ENCODE measurements at regions not wholly inside any gene's neighbourhood (a gene's known extent, or its start where the extent isn't known, plus 50 kb on each side); places are given as distances from the start of the nearest gene placed in this dataset.

- Mint-ChIP-seq H3K4me1 (no peaks in the 10 kb centered on the region), H3K9me3 (no peaks in the 10 kb centered on the region), H3K4me3 (no peak overlapping the region), H3K27ac (no peak overlapping the region), H3K27me3 (no peaks in the 10 kb centered on the region), H3K36me3 (no peaks in the 10 kb centered on the region)
- no peak for DNase-seq
Measured at GRCh38 chr6:139479433-139480222, 105.2 kb upstream of the CITED2 start.

GRCh38 chr6:139475646-139476045, 101.2 kb upstream of the CITED2 start:
- DNase-seq = no peak
- H3K4me3 Mint-ChIP-seq = no peak overlapping the region
- no peaks in the 10 kb centered on the region for H3K27me3 Mint-ChIP-seq
- no peak overlapping the region for H3K27ac Mint-ChIP-seq
- H3K36me3 Mint-ChIP-seq = no peaks in the 10 kb centered on the region
- H3K9me3 Mint-ChIP-seq = no peaks in the 10 kb centered on the region
- no peaks in the 10 kb centered on the region for H3K4me1 Mint-ChIP-seq

- Mint-ChIP-seq H3K27ac (no peak overlapping the region), H3K27me3 (no peaks in the 10 kb centered on the region), H3K4me3 (no peak overlapping the region), H3K4me1 (no peaks in the 10 kb centered on the region), H3K36me3 (no peaks in the 10 kb centered on the region), H3K9me3 (no peaks in the 10 kb centered on the region)
- no peak for DNase-seq
Measured at GRCh38 chr6:139475241-139475640, 100.8 kb upstream of the CITED2 start.

GRCh38 chr6:139474145-139475108, 100.0 kb upstream of the CITED2 start:
- H3K4me1 Mint-ChIP-seq = no peaks in the 10 kb centered on the region
- no peak overlapping the region for H3K27ac Mint-ChIP-seq
- H3K4me3 Mint-ChIP-seq = no peak overlapping the region
- no peaks in the 10 kb centered on the region for H3K27me3 Mint-ChIP-seq
- H3K36me3 Mint-ChIP-seq = no peaks in the 10 kb centered on the region
- no peaks in the 10 kb centered on the region for H3K9me3 Mint-ChIP-seq
- no peak for DNase-seq

GRCh38 chr6:139473731-139474130, 99.3 kb upstream of the CITED2 start:
- H3K36me3 Mint-ChIP-seq = no peaks in the 10 kb centered on the region
- H3K4me1 Mint-ChIP-seq = no peaks in the 10 kb centered on the region
- H3K27ac Mint-ChIP-seq = no peak overlapping the region
- H3K9me3 Mint-ChIP-seq = no peaks in the 10 kb centered on the region
- DNase-seq = no peak
- no peaks in the 10 kb centered on the region for H3K27me3 Mint-ChIP-seq
- no peak overlapping the region for H3K4me3 Mint-ChIP-seq

GRCh38 chr6:139473231-139473701, 98.8 kb upstream of the CITED2 start:
- H3K27me3 Mint-ChIP-seq = no peaks in the 10 kb centered on the region
- no peak for DNase-seq
- H3K4me3 Mint-ChIP-seq = no peak overlapping the region
- no peaks in the 10 kb centered on the region for H3K9me3 Mint-ChIP-seq
- H3K27ac Mint-ChIP-seq = no peak overlapping the region
- H3K4me1 Mint-ChIP-seq = no peaks in the 10 kb centered on the region
- H3K36me3 Mint-ChIP-seq = no peaks in the 10 kb centered on the region

GRCh38 chr6:139472351-139473015, 98.0 kb upstream of the CITED2 start:
- H3K27ac Mint-ChIP-seq = no peak overlapping the region
- H3K4me1 Mint-ChIP-seq = no peaks in the 10 kb centered on the region
- no peaks in the 10 kb centered on the region for H3K9me3 Mint-ChIP-seq
- no peaks in the 10 kb centered on the region for H3K27me3 Mint-ChIP-seq
- DNase-seq = no peak
- no peaks in the 10 kb centered on the region for H3K36me3 Mint-ChIP-seq
- H3K4me3 Mint-ChIP-seq = no peak overlapping the region

GRCh38 chr6:139470997-139471396, 96.5 kb upstream of the CITED2 start:
- H3K27me3 Mint-ChIP-seq = no peaks in the 10 kb centered on the region
- H3K9me3 Mint-ChIP-seq = no peaks in the 10 kb centered on the region
- no peak overlapping the region for H3K27ac Mint-ChIP-seq
- no peak overlapping the region for H3K4me3 Mint-ChIP-seq
- no peak for DNase-seq
- no peaks in the 10 kb centered on the region for H3K4me1 Mint-ChIP-seq
- no peaks in the 10 kb centered on the region for H3K36me3 Mint-ChIP-seq

GRCh38 chr6:139468178-139468819, 93.9 kb upstream of the CITED2 start:
- Mint-ChIP-seq H3K27ac (no peak overlapping the region), H3K27me3 (no peaks in the 10 kb centered on the region), H3K4me1 (no peaks in the 10 kb centered on the region), H3K4me3 (no peak overlapping the region), H3K9me3 (no peaks in the 10 kb centered on the region), H3K36me3 (no peaks in the 10 kb centered on the region)
- no peak for DNase-seq

- no peaks in the 10 kb centered on the region for H3K9me3 Mint-ChIP-seq
- no peaks in the 10 kb centered on the region for H3K36me3 Mint-ChIP-seq
- H3K4me3 Mint-ChIP-seq = no peak overlapping the region
- no peak for DNase-seq
- no peaks in the 10 kb centered on the region for H3K4me1 Mint-ChIP-seq
- H3K27ac Mint-ChIP-seq = no peak overlapping the region
- H3K27me3 Mint-ChIP-seq = no peaks in the 10 kb centered on the region
Measured at GRCh38 chr6:139457476-139457875, 83.0 kb upstream of the CITED2 start.

- no peaks in the 10 kb centered on the region for H3K9me3 Mint-ChIP-seq
Measured at GRCh38 chr6:139452148-139452876, 77.9 kb upstream of the CITED2 start.

GRCh38 chr6:139449611-139450000, 75.2 kb upstream of the CITED2 start:
- no peaks in the 10 kb centered on the region for H3K27me3 Mint-ChIP-seq
- no peaks in the 10 kb centered on the region for H3K9me3 Mint-ChIP-seq
- peaks cover 2% of the 10 kb centered on the region for H3K4me1 Mint-ChIP-seq
- DNase-seq = no peak
- H3K4me3 Mint-ChIP-seq = no peak overlapping the region
- H3K27ac Mint-ChIP-seq = no peak overlapping the region
- H3K36me3 Mint-ChIP-seq = no peaks in the 10 kb centered on the region

More at GRCh38 chr6:139452148-139452876, 77.9 kb upstream of the CITED2 start:
- H3K27me3 Mint-ChIP-seq = no peaks in the 10 kb centered on the region
- H3K4me1 Mint-ChIP-seq = peaks cover 2% of the 10 kb centered on the region
- no peak overlapping the region for H3K4me3 Mint-ChIP-seq
- DNase-seq = no peak
- no peak overlapping the region for H3K27ac Mint-ChIP-seq
- H3K36me3 Mint-ChIP-seq = no peaks in the 10 kb centered on the region

- H3K27ac Mint-ChIP-seq = no peak overlapping the region
- DNase-seq = no peak
- peaks cover 2% of the 10 kb centered on the region for H3K4me1 Mint-ChIP-seq
- no peaks in the 10 kb centered on the region for H3K9me3 Mint-ChIP-seq
- no peaks in the 10 kb centered on the region for H3K36me3 Mint-ChIP-seq
- no peaks in the 10 kb centered on the region for H3K27me3 Mint-ChIP-seq
- no peak overlapping the region for H3K4me3 Mint-ChIP-seq
Measured at GRCh38 chr6:139448998-139449610, 74.7 kb upstream of the CITED2 start.
